HG03039 (cell line): ENCODE measurements at regions not wholly inside any gene's neighbourhood (a gene's known extent, or its start where the extent isn't known, plus 50 kb on each side); places are given as distances from the start of the nearest gene placed in this dataset.

Source experiments
- ATAC-seq: cut with Tn5 transposase; IDR thresholded peaks from one replicate; pipeline ENCODE4 v1.9.1; 2021; ENCODE audit warnings: mild to moderate bottlenecking, moderate library complexity; ENCODE audit not compliant: unreplicated experiment

- no peak for ATAC-seq
Observed at GRCh38 chr2:52765735-52766134, 1001.9 kb upstream of the CHAC2 start.

GRCh38 chr2:52749764-52750163 lies 1017.8 kb upstream of the CHAC2 start:
- no peak for ATAC-seq

GRCh38 chr2:52745144-52745543 lies 1022.5 kb upstream of the CHAC2 start:
- ATAC-seq = no peak

DNA sequence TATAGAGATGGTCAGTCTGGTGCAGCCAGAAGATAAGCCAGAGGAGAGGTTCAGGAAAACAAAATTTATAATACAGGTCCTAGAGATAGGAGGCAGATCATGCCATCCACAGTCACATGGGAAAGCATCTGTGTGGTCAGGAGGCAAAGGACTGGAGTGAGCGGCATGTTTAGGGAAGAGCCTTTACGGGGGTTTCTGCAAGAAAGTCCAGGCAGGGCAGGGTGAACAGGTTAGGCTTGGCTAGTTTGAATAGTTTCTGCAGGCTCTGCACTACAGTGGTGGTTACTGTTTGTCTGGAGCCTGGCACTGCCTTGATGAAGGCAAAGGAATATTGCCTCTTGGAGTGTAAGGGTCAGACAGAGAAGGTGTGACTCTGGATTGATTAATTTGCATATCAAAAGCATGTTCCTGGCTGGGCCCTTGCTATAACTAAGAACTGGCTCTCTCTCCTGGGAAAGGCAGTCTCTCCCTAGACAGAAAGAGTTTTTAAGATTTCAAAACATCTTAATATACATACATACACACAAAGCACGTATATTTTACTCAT lies 1034.7 kb upstream of the CHAC2 start:
- ATAC-seq = no peak

DNA sequence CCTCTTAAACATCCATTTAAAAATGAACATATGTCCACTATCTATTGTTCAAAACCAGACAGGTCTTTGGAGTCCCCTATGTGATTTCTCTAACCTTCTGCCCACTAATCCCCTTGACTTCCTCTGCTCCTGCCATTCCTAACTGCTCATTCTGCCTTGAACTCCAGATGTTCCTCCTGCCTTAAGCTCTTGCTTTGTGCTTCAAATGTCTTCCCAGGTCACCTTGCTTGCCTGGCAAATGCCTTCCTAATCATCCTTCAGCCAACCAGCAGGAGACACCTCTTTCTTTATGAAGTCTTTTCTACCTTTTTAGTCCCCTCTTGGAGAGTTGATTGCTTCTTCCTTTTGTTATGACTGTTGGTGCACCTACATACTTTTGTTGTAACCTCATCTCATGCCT lies 1043.0 kb upstream of the CHAC2 start:
- ATAC-seq = no peak

- no peak for ATAC-seq
Observed at GRCh38 chr2:52717836-52718235, 1049.8 kb upstream of the CHAC2 start.

DNA sequence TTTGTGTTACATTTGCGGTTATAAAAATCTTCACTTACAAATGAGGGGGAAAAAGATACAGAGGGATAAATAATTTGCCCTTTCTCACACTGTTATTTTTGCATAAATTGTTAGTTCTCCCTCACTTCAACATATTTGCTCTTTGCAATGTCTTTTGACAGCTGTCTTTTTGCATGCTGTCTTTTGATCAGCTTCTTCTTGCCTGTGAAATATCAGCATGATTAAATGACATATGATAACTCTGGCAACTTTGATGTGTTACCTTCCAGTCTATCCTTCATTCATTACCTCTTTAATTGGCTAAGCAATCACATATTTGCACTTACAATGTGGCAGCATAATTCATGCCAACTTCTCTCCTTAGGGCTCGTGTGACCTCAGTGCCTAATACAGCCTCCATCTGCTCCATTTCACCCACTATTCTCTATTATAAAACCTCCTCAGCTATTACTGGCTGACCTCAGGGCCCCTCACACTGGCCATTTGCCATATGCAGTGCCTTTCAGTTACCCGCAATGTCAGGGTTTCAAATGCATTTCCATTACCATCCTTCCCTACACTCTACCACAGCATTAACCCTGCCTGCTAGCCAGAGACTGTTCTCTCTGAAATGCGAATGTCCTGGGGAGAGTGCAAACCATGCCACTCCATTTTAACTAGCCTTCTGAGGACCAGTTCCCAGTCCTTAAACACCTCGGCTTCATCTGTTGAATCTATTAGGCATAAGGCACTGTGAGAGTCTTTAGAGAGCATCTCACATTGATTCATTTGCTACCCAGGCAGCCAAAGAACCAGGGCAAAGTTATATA lies 1056.6 kb upstream of the CHAC2 start:
- no peak for ATAC-seq

DNA sequence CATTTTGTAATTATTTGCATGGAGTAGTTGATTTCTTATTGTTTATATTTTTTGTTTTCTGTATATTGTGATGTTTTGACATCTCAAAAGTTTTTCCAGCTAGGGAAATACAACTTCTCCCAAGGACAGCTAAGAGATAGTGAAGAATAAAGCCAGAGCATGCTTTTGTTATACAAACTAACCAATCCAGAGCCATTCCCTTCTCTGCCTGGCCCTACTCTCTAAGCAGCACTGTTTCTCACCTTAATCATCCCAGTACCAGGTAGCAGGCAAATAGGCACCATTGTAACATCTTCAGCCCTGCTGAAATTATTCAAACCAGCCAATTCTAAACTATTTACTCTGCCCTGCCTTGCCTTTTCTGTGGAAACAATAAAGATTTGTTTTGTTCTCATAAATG lies 1063.4 kb upstream of the CHAC2 start:
- ATAC-seq = no peak

- no peak for ATAC-seq
Observed at GRCh38 chr2:52703004-52703403, 1064.6 kb upstream of the CHAC2 start.

- ATAC-seq = no peak
Observed at GRCh38 chr2:52698408-52698807, 1069.2 kb upstream of the CHAC2 start.

- no peak for ATAC-seq
Observed at GRCh38 chr2:52697690-52698089, 1069.9 kb upstream of the CHAC2 start.

DNA sequence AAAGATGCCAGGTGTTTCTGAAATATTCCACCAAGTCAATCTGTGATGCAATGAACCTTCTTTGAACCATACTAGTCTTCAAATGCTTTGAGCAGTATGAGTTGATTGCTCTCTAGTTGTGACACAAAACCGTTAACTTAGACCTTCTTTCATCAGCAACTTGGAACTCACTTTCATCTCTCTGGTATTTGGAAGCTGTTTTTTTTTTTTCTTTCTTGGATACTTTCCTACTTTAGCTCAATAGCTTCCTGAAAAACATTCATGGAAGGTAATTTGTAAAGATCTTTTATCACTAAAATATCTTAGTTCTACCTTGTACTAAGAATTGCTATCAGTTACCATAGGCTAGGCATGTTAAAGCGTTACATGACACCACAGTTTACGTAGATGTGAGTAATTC lies 1071.9 kb upstream of the CHAC2 start:
- no peak for ATAC-seq

GRCh38 chr2:52686935-52687334 lies 1080.7 kb upstream of the CHAC2 start:
- no peak for ATAC-seq

DNA sequence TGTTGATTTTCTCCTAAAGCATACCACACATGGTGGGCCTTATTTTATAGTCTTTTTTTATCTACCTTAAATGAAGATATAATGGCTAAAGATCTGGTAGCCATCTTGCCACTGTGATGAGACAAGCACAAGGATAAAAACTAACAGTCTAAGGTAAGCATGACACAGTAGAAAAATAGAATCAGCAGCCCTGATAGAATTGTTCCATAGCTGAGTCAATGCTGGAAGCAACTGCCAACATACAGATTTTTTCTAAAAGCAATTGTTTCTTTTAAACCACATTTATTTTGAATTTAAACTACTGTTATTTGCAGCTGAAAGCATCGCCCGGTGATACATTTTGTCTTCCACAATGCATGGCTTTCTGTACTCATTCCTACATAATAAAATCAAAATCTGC lies 1091.5 kb upstream of the CHAC2 start:
- ATAC-seq = no peak

DNA sequence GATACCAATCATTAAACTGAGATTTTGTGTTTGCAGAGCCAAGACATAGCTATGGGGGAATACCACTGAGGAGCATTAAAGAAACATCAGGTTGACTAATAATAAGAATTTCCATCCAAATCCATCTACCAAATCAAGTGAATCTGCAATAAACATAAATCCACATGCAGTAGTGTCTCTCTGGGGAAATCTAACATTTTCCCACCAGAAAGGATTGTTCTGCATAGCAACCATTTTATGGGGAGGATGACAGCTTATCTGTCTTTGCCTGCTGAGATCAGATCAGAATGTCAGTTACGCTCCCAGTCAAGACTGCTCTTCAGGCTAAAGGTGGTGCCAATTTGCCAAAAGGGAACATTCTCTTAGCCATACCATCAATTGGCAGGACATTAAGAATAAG lies 1098.9 kb upstream of the CHAC2 start:
- ATAC-seq = no peak

DNA sequence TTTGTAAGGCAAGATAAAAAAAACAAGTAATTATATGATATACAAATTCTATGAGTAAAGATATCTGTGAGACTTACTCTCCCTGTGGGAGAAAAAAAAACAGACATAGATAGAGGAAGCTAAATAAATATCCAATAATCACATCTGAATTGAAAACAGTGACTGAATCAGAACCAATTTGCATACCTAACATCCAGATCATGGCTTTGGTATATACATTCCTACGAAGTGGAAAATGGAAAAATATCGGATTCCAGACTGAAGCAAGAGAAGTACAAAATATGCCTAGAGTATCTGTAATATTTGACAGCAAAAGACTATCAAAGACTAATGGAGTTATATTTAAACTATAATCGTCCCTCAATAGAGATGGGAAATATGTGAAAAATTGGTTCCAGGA lies 1108.1 kb upstream of the CHAC2 start:
- ATAC-seq = no peak

DNA sequence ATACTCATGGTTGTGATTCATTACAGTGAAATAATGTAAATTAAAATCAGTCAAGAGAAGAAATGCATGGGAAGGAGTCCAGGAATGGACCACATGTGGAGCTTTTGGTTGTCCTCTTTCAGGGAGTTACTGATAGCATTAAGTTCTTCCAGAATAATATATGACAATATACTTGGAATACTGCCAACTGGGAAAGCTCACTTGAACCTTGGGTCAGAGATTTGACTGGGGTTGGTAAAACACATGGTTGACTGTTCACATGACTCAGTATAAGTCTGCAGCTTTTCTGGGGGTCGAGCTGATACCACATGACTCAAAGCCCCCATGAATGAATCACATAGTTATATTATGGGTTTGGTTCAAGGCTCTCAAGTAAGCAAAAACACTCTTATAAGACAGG lies 1109.0 kb upstream of the CHAC2 start:
- ATAC-seq = no peak

- no peak for ATAC-seq
Observed at GRCh38 chr2:52639692-52640091, 1127.9 kb upstream of the CHAC2 start.

DNA sequence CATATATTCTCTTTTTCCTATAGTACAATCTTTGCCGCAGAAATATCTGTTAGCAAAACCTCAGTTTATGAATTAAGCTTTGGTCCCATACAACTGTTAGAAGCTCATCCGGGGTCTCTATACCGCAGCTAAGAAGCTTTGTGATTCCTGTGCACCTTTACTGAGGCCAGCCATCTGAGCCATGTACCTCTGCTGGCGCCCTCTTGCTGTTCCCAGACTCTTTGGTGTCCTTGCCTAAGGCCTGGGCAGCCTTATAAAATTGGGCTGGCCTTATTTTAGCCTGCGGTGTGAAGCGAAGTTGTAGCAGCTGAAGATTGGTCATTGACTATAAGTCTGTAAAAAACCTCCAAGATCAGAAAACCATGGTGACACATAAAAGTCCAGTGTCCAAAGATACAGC lies 1135.1 kb upstream of the CHAC2 start:
- no peak for ATAC-seq

DNA sequence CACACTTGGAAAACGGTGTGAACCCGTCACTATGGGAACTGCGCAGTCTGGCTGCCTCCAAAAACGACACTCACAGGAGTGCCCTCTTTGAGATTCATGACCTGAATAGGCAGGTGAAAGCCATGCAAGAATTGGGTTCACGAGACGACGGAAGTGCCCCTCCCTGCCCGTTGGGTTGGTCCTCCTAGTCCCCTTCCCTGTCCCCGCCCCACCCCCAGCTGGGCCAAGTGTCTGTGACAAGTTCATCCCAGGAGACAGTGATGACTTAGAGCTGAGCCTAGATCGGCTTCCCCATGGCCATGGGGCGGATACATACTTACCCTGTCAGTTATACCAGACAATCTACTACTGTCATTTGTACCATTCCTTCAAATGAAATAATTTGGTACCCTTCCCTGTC lies 1137.7 kb upstream of the CHAC2 start:
- no peak for ATAC-seq

- no peak for ATAC-seq
Observed at GRCh38 chr2:52629531-52629930, 1138.1 kb upstream of the CHAC2 start.

- ATAC-seq = no peak
Observed at GRCh38 chr2:52622266-52622665, 1145.3 kb upstream of the CHAC2 start.

DNA sequence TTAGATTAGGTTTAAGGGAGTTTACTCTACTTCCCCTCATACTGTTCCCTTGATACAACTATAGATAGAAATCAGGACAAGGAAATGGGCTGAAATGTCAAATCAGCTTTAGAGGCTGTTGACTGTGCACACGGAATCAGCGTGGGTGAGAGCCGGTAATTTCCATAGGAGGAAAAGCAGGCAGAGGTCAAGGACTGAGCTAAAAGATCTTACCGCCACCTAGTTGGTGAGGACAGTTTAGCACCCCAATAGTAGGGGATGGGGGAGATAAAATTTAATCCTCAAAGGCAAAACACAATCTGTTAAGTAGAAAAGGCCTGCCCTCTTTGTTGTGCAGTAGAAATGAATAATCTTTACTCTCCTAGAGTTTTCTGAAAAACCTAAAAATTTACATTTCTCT lies 1154.5 kb upstream of the CHAC2 start:
- ATAC-seq = no peak
